GM12873 (cell line): ENCODE measurements at regions not wholly inside any gene's neighbourhood (a gene's known extent, or its start where the extent isn't known, plus 50 kb on each side); places are given as distances from the start of the nearest gene placed in this dataset.

Source experiments
- CTCF ChIP-seq: IDR thresholded peaks from 2 replicates; pipeline ENCODE4 v1.5.1; 2012; ENCODE audit warnings: low read depth, mild to moderate bottlenecking, moderate library complexity, low read length, control low read depth; ENCODE audit not compliant: insufficient read depth; ENCODE audit errors: missing control alignments

- TF ChIP-seq CTCF = no peak
Observed at GRCh38 chr1:17976854-17977253, 130.7 kb upstream of the IGSF21 start.

- no peak for TF ChIP-seq CTCF
Observed at GRCh38 chr1:17978016-17978415, 129.6 kb upstream of the IGSF21 start.

GRCh38 chr1:17979815-17980214, 127.8 kb upstream of the IGSF21 start:
- TF ChIP-seq CTCF = no peak

- no peak for TF ChIP-seq CTCF
Observed at GRCh38 chr1:17982197-17982596, 125.4 kb upstream of the IGSF21 start.

GRCh38 chr1:17984583-17984982, 123.0 kb upstream of the IGSF21 start:
- TF ChIP-seq CTCF = peak; percentile 88

- TF ChIP-seq CTCF = no peak
Observed at GRCh38 chr1:17986156-17986555, 121.4 kb upstream of the IGSF21 start.

- no peak for TF ChIP-seq CTCF
Observed at GRCh38 chr1:17990401-17990800, 117.2 kb upstream of the IGSF21 start.
